Aorta (tissue), 5 donors: ENCODE measurements at regions not wholly inside any gene's neighbourhood (a gene's known extent, or its start where the extent isn't known, plus 50 kb on each side); places are given as distances from the start of the nearest gene placed in this dataset.
"Not testable (repeated sequence)": the region's sequence is repeated elsewhere in the genome, so short reads cannot be mapped to it uniquely, and the experiment has no call there.

Experiments
- ATAC-seq: fragments of 200-7000 bp; cut with Tn5 transposase; one replicate; pipeline ENCODE4 v1.9.1; 2022; ENCODE audit warnings: moderate library complexity; ENCODE audit not compliant: low FRiP score
- DNase-seq, 2 donors: peaks; one replicate each; pipeline ENCODE4 v3.0.0-alpha.2; 2020
- H3K27ac ChIP-seq, 2 donors: one replicate each; pipeline ENCODE4 v1.5.1; 2013; ENCODE audit warnings: low read length in 2 of 2, mild to moderate bottlenecking in 2 of 2, moderate library complexity in 2 of 2, control low read depth in 1 of 2, inconsistent platforms in 1 of 2, low read depth in 1 of 2
- H3K27me3 ChIP-seq, 2 donors: one replicate each; pipeline ENCODE4 v1.6.1; 2013; ENCODE audit warnings: control low read depth in 1 of 2, low read length in 1 of 2, mild to moderate bottlenecking in 1 of 2, moderate library complexity in 1 of 2; ENCODE audit not compliant: insufficient read depth in 2 of 2, control insufficient read depth in 1 of 2
- H3K36me3 ChIP-seq, 2 donors: one replicate each; pipeline ENCODE4 v1.6.1; 2013; ENCODE audit warnings: control low read depth in 1 of 2, low read length in 1 of 2, mild to moderate bottlenecking in 1 of 2; ENCODE audit not compliant: insufficient read depth in 2 of 2, control insufficient read depth in 1 of 2
- H3K4me1 ChIP-seq, 2 donors: one replicate each; pipeline ENCODE4 v1.6.1; 2013; ENCODE audit warnings: low read length in 2 of 2, control low read depth in 1 of 2, mild to moderate bottlenecking in 1 of 2, moderate library complexity in 1 of 2; ENCODE audit not compliant: insufficient read depth in 2 of 2, control insufficient read depth in 1 of 2
- H3K4me3 ChIP-seq, 2 donors: one replicate each; pipeline ENCODE4 v1.5.1; 2013; ENCODE audit warnings: low read length in 2 of 2, control low read depth in 1 of 2, mild to moderate bottlenecking in 1 of 2
- H3K9me3 ChIP-seq: one replicate; pipeline ENCODE4 v1.6.1; 2013; ENCODE audit warnings: mild to moderate bottlenecking, low read length; ENCODE audit not compliant: control insufficient read depth
- WGBS, 2 donors: extraction: QIAGEN DNeasy Blood & Tissue Kit; methylation state at CpG; one replicate each; pipeline ENCODE4 v1.1.7; 2013; 5-methylcytosine and 5-hydroxymethylcytosine counted together
- intact Hi-C, 2 donors: fragments of 100-400 bp; cut with DNase I; formaldehyde crosslinking; loops; one replicate each; pipeline versions ENCODE4 v1.14.2 to v1.15.0; 2022
- donor health status: healthy with polysubstance abuse.
- donor health status: Bipolar disorder and iron deficiency.
- donor health status: DM: no; HTN: no; CAD: no.
- donor health status: DM: no; HTN: no; CAD: no.
- donor health status: DM: yes; HTN: yes; CAD: no.

DNA sequence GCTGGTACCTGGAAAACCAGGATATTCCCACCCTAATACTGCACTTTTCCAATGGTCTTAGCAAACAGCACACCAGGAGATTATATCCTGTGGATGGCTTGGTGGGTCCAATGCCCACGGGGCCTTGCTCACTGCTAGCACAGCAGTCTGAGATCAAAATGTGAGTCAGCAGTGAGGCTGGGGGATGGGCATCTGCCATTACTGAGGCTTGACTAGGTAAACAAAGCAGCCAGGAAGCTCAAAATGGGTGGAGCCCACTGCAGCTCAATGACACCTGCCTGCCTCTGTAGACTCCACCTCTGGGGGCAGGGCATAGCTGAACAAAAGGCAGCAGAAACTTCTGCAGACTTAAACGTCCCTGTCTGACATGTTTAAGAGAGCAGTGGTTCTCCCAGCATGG lies 285.9 kb upstream of the TRPM3 start:
- H3K27ac ChIP-seq, H3K4me1 ChIP-seq, DNase-seq, H3K36me3 ChIP-seq, H3K27me3 ChIP-seq, intact Hi-C loops, ATAC-seq, H3K4me3 ChIP-seq, H3K9me3 ChIP-seq: not testable (repeated sequence)
- WGBS, 2 donors: 45 to 63% methylated on average over 2 of the region's 2 CpGs

GRCh38 chr9:71403106-71403505 lies 281.7 kb upstream of the TRPM3 start:
- WGBS, 2 donors: 82 to 84% methylated on average over 1 of the region's 1 CpG
- ATAC-seq (no peak), DNase-seq (no peak)
- Histone ChIP-seq H3K4me3 (no peak overlapping the region), H3K27me3 (no peaks in the 10 kb centered on the region), H3K9me3 (no peaks in the 10 kb centered on the region), H3K4me1 (no peaks in the 10 kb centered on the region), H3K36me3 (no peaks in the 10 kb centered on the region), H3K27ac (no peak overlapping the region)
- intact Hi-C loops: no loop called here

- Histone ChIP-seq H3K4me3 (no peak overlapping the region), H3K4me1 (no peaks in the 10 kb centered on the region), H3K9me3 (no peaks in the 10 kb centered on the region), H3K27me3 (peaks cover 0 to 1% of the 10 kb centered on the region in 2 donors), H3K27ac (no peak overlapping the region), H3K36me3 (no peaks in the 10 kb centered on the region)
- no peak for DNase-seq
- intact Hi-C loops: no loop called here
- WGBS, 2 donors: 66 to 71% methylated on average over 3 of the region's 3 CpGs
- no peak for ATAC-seq
Observed at GRCh38 chr9:71393005-71393404, 271.6 kb upstream of the TRPM3 start.

- 61 to 62% methylated on average over 4 of the region's 4 CpGs for WGBS, 2 donors
- DNase-seq (no peak), ATAC-seq (no peak)
- Histone ChIP-seq H3K36me3 (no peaks in the 10 kb centered on the region), H3K27ac (no peak overlapping the region), H3K27me3 (no peaks in the 10 kb centered on the region), H3K4me1 (no peaks in the 10 kb centered on the region), H3K9me3 (no peaks in the 10 kb centered on the region), H3K4me3 (no peak overlapping the region)
- intact Hi-C loops: loop anchor here in 1 of 2 donors (10.0 kb wide), 1 partner anchor 80 kb away; no protein-coding TSS in a partner anchor
Observed at GRCh38 chr9:71384343-71384742, 262.9 kb upstream of the TRPM3 start.

GRCh38 chr9:71383308-71383940 lies 262.0 kb upstream of the TRPM3 start:
- Histone ChIP-seq H3K36me3 (no peaks in the 10 kb centered on the region), H3K27ac (no peak overlapping the region), H3K4me1 (no peaks in the 10 kb centered on the region), H3K4me3 (no peak overlapping the region), H3K9me3 (no peaks in the 10 kb centered on the region), H3K27me3 (no peaks in the 10 kb centered on the region)
- ATAC-seq: no peak
- intact Hi-C loops: loop anchor here in 1 of 2 donors (10.0 kb wide), 1 partner anchor 79 kb away; no protein-coding TSS in a partner anchor
- DNase-seq: no peak

DNA sequence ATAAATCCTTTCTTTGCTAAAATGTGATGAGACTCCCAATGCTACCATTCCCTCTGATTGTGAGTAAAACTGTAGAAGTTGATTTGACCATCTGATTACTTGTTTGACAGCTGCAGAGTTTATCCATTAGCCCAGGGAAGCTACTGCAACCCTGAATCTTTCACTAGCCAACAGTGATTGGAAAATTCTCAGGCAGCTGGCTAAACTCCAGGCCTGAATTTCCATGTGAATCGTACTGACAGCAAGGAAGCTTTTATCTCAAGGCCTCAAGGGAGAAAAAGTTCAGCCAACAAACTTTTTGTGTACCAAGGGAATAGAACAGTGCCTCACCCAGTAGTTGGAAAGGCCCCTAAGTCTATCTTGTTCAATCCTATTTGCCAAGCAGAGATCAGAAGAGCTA lies 246.7 kb upstream of the TRPM3 start:
- 11 to 12% methylated on average over 1 of the region's 1 CpG for WGBS, 2 donors

DNA sequence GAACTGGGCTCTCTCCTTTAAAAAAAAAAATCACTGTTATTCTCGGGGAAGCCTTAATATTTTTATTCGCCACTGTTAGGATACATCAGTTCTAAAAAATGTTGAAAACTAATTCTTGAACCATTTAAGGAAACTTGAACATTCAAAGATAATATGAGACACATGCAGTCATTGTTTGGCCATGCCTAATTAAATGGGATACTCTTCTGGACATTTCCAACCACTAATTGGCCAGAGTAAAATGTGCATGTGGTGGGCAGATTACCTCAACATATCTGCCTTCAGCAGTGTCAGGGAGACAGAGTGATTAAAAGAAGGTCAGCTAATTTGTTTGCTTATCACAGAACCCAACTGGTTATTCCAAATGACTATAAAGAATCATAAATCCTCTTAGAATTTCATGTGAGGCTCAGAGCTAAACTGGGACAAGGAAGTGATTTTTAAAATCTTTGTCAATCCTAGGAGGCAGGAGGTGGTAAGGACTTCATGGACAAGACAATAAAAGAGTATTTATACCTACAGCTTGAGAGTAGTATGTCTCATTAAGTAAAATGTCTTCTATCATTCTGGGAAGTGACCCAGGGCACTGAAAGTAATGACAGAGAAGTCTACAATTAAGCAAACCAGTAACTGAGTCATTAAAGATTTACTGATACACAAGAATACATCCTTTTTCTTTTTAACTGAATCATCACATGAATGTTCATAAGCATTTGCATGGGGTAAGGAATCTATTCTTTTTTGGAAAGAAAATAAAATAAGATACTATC lies 242.9 kb upstream of the TRPM3 start:
- Histone ChIP-seq H3K27me3 (no peaks in the 10 kb centered on the region), H3K4me1 (no peaks in the 10 kb centered on the region), H3K27ac (no peak overlapping the region), H3K4me3 (no peak overlapping the region), H3K9me3 (no peaks in the 10 kb centered on the region), H3K36me3 (no peaks in the 10 kb centered on the region)
- DNase-seq (no peak), ATAC-seq (no peak)
- 39 to 42% methylated on average over 2 of the region's 2 CpGs for WGBS, 2 donors
- intact Hi-C loops: no loop called here

More for the DNA sequence above, 246.7 kb upstream of the TRPM3 start:
- H3K4me1 ChIP-seq: no peaks in the 10 kb centered on the region
- no peaks in the 10 kb centered on the region for H3K27me3 ChIP-seq
- ATAC-seq (no peak), DNase-seq (no peak)
- H3K27ac ChIP-seq: no peak overlapping the region
- H3K4me3 ChIP-seq: no peak overlapping the region
- H3K36me3 ChIP-seq: no peaks in the 10 kb centered on the region
- peaks cover 1% of the 10 kb centered on the region for H3K9me3 ChIP-seq
- intact Hi-C loops: no loop called here

DNA sequence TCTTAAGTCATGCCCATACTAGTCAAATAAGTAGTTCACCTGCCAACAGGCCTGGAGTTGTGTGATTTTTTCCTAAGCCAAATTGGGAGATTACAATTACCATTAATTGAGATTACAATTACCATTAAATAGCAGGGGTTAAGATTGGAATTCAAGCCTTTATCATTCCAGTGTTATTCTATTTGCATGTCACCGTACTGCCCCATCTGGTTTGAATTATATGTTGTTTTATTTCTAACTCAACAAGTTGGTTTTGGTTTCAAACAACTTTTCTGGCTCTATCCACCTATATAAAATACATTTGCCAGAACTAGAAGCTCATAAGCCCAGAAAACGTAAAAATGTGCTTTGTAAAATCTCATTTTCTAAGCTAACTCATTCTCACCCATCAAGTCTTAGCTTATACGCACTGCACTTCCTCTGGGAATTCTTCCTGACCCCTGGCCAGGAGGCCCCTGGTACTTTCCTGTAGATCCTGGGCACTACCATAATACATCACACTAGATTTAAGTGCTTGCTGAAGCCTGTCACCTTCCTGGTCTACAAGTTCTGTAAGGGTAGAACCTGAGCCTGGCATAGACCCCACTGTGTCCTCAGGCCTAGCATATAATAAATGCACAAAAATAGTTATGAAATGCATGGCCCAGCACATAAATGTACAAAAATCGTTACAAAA lies 242.0 kb upstream of the TRPM3 start:
- no peaks in the 10 kb centered on the region for H3K9me3 ChIP-seq
- H3K4me1 ChIP-seq: no peaks in the 10 kb centered on the region
- ATAC-seq (no peak), DNase-seq (no peak)
- no peak overlapping the region for H3K27ac ChIP-seq
- intact Hi-C loops: no loop called here
- no peak overlapping the region for H3K4me3 ChIP-seq
- no peaks in the 10 kb centered on the region for H3K27me3 ChIP-seq
- WGBS, 2 donors: 35 to 49% methylated on average over 4 of the region's 4 CpGs
- no peaks in the 10 kb centered on the region for H3K36me3 ChIP-seq
